Endothelial cell of umbilical vein (primary cell): ENCODE measurements at regions not wholly inside any gene's neighbourhood (a gene's known extent, or its start where the extent isn't known, plus 50 kb on each side); places are given as distances from the start of the nearest gene placed in this dataset.

Experiments
- BruUV-seq: library from RNA; stranded (reverse); fragments of 400-500 nt; replicated peaks from 2 replicates; lab custom pipeline; 2021; lab: Mats Ljungman, UMichigan
- CTCF ChIA-PET: fragments of 300-600, 350-600 bp; sonication (Branson Sonifier 250); formaldehyde crosslinking; loops from one replicate; lab custom pipeline; 2021; ENCODE audit warnings: antibody characterized with exemption, inconsistent platforms; lab: Charles Lee
- POLR2A ChIA-PET: fragments of 300-600, 350-600 bp; sonication (Branson Sonifier 250); formaldehyde crosslinking; loops from one replicate; lab custom pipeline; 2021; ENCODE audit warnings: antibody characterized with exemption, inconsistent platforms; lab: Charles Lee
- DNase-seq: peaks from one replicate; pipeline ENCODE4 v3.0.0-alpha.2; 2011; ENCODE audit warnings: low read depth, low spot score
- FAIRE-seq: peaks from 2 replicates; lab custom pipeline; 2011; peaks lifted over from hg19 to GRCh38; lab: Jason Lieb, UNC
- H2AFZ ChIP-seq: 2 replicates; pipeline ENCODE4 v1.6.0; 2012; ENCODE audit warnings: low read depth, low read length, control low read depth, inconsistent platforms
- H3K27ac ChIP-seq: 2 replicates; pipeline ENCODE4 v1.5.1; 2011; ENCODE audit warnings: low read depth, mild to moderate bottlenecking, control low read depth, low read length, moderate library complexity; ENCODE audit not compliant: insufficient read depth
- H3K27me3 ChIP-seq, 2 experiments: 2 replicates each; pipeline versions ENCODE4 v1.6.0 to v1.6.1; 2011; ENCODE audit warnings: low read length in 2 of 2, mixed read lengths in 1 of 2; ENCODE audit not compliant: control insufficient read depth in 2 of 2, insufficient read depth in 2 of 2
- H3K36me3 ChIP-seq, 2 experiments: 2 replicates in 1 of 2; 3 replicates in 1 of 2; pipeline ENCODE4 v1.5.1; 2011; ENCODE audit warnings: low read length in 2 of 2, mild to moderate bottlenecking in 1 of 2, moderate library complexity in 1 of 2; ENCODE audit not compliant: control insufficient read depth in 2 of 2, insufficient read depth in 2 of 2; ENCODE audit errors: extremely low read depth in 1 of 2
- H3K4me1 ChIP-seq: 3 replicates; pipeline ENCODE4 v1.5.1; 2011; ENCODE audit warnings: mild to moderate bottlenecking, low read length; ENCODE audit not compliant: control insufficient read depth, insufficient read depth; ENCODE audit errors: extremely low read depth
- H3K4me2 ChIP-seq: 2 replicates; pipeline ENCODE4 v1.6.1; 2011; ENCODE audit warnings: low read length, control low read depth, mixed read lengths; ENCODE audit not compliant: insufficient read depth
- H3K4me3 ChIP-seq, 3 experiments: fragments of 200-600 bp in 1 of 3; sonication (generic), shearing (Covaris generic) in 1 of 3; replicated peaks in 1 of 3; 2 replicates each; pipeline ENCODE4 v1.5.1; 2011 to 2016; ENCODE audit warnings: control low read depth in 3 of 3, low read length in 3 of 3, mild to moderate bottlenecking in 2 of 3, inconsistent platforms in 1 of 3, low read depth in 1 of 3, moderate library complexity in 1 of 3; ENCODE audit not compliant: insufficient read depth in 1 of 3
- H3K79me2 ChIP-seq: 2 replicates; pipeline ENCODE4 v1.6.0; 2012; ENCODE audit warnings: low read length, inconsistent platforms; ENCODE audit not compliant: control insufficient read depth, insufficient read depth
- H3K9ac ChIP-seq: replicated peaks from 2 replicates; pipeline ENCODE3; 2011; ENCODE audit warnings: low read length, control low read depth; ENCODE audit not compliant: insufficient read depth; ENCODE audit errors: extremely low read depth
- H3K9me1 ChIP-seq: replicated peaks from 3 replicates; pipeline ENCODE4 v1.6.0; 2011; ENCODE audit warnings: mild to moderate bottlenecking, low read length; ENCODE audit not compliant: control insufficient read depth, insufficient read depth; ENCODE audit errors: extremely low read depth
- H3K9me3 ChIP-seq: replicated peaks from 2 replicates; pipeline ENCODE4 v1.5.1; 2012; ENCODE audit warnings: low read length, inconsistent platforms; ENCODE audit not compliant: control insufficient read depth, insufficient read depth
- H4K20me1 ChIP-seq: replicated peaks from 2 replicates; pipeline ENCODE3; 2011; ENCODE audit warnings: mild to moderate bottlenecking, low read length; ENCODE audit not compliant: control insufficient read depth, insufficient read depth; ENCODE audit errors: extremely low read depth
- CTCF ChIP-seq, 2 donors: IDR thresholded peaks; 1 replicate in 1 of 2; 2 replicates in 1 of 2; pipeline ENCODE4 v1.5.1; 2011; ENCODE audit warnings: low read length in 2 of 2, mild to moderate bottlenecking in 2 of 2, moderate library complexity in 2 of 2, control low read depth in 1 of 2, inconsistent platforms in 1 of 2, low read depth in 1 of 2; ENCODE audit not compliant: insufficient read depth in 1 of 2; ENCODE audit errors: extremely low read depth in 1 of 2
- EZH2 ChIP-seq: IDR thresholded peaks from 2 replicates; pipeline ENCODE4 v1.6.1; 2012; ENCODE audit warnings: borderline replicate concordance, low read depth, mild to moderate bottlenecking, moderate library complexity, low read length, inconsistent platforms; ENCODE audit not compliant: severe bottlenecking
- FOS ChIP-seq: IDR thresholded peaks from 2 replicates; pipeline ENCODE4 v1.6.1; 2011; ENCODE audit warnings: mild to moderate bottlenecking, low read length, moderate library complexity, borderline replicate concordance; ENCODE audit not compliant: insufficient read depth
- GATA2 ChIP-seq: IDR thresholded peaks from 2 replicates; pipeline ENCODE4 v1.7.0; 2011; ENCODE audit warnings: low read depth, mild to moderate bottlenecking, moderate library complexity, mixed read lengths, low read length; ENCODE audit not compliant: insufficient read length, insufficient read depth
- JUN ChIP-seq: IDR thresholded peaks from 2 replicates; pipeline ENCODE4 v1.6.1; 2011; ENCODE audit warnings: borderline replicate concordance, low read depth; ENCODE audit not compliant: insufficient read length, insufficient read depth
- MAX ChIP-seq: IDR thresholded peaks from 2 replicates; pipeline ENCODE4 v1.6.1; 2011; ENCODE audit not compliant: insufficient read depth, insufficient read length
- MYC ChIP-seq: IDR thresholded peaks from one replicate; pipeline ENCODE4 v1.6.1; 2011; ENCODE audit warnings: mild to moderate bottlenecking, low read depth, low read length
- POLR2A ChIP-seq: IDR thresholded peaks from 2 replicates; pipeline ENCODE4 v1.6.1; 2012; ENCODE audit warnings: low read depth, mild to moderate bottlenecking, control low read depth, low read length
- POLR2AphosphoS5 ChIP-seq: IDR thresholded peaks from 2 replicates; pipeline ENCODE4 v1.6.1; 2012; ENCODE audit warnings: low read depth, mild to moderate bottlenecking, control low read depth, low read length, moderate library complexity; ENCODE audit not compliant: insufficient read depth
- dilution Hi-C: fragments of 300-500 bp; cut with MboI; formaldehyde crosslinking; loops from one replicate; pipeline ENCODE4 v1.15.0; 2019; ENCODE audit warnings: low sequenced_read_pairs; ENCODE audit not compliant: extremely low pct_ligation_motif_present
- intact Hi-C: fragments of 100-400 bp; cut with micrococcal nuclease; formaldehyde crosslinking; loops from one replicate; pipeline ENCODE4 v1.10.0; 2022

DNA sequence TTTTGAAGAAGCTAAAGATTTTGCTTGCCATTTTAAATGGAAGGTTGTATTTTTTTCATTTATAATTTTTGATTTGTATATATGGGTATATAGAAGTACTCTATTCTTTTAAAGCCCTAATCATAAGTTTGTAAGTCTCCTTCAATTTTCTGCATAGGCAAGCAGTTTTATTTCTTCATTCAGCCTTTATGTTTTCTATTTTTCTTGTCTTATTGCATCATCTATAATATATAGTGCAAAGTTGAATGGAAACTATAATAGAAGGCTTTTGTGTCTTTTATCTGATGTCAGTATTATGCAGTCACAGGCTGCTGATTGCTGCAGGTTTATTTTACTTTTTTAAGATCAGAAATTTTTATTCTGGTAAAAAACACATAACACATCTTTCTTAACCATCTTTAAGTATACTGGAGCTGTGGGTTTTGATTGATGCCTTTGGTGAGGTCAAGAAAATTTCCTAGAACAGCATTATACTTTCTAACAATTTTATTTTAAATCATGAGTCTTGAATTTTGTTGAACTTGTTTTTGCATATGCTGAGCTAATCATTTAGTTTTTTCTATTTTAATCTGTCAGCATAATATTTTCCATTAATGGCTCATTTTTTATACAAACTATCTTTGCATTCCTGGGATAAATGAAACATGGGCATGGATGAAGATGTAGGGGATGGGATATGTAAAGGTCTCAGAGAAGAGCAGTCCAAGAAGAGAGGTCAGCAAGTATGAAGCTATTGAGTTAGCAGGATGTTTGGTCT, 366.7 kb upstream of the MAP3K7 start:
- no peaks in the 10 kb centered on the region for H3K36me3 ChIP-seq
- TF ChIP-seq GATA2, result no peak
- TF ChIP-seq MAX, result no peak
- TF ChIP-seq POLR2AphosphoS5, result no peak
- no peak for TF ChIP-seq POLR2A
- TF ChIP-seq EZH2, result no peak
- TF ChIP-seq MYC, result no peak
- no peak for TF ChIP-seq JUN
- TF ChIP-seq FOS, result no peak
- no peak for TF ChIP-seq CTCF (IDR thresholded peaks at IDR 0.05; ENCODE audit: extremely low read depth in 1 of 2, insufficient read depth in 1 of 2, low read depth in 1 of 2, low read length in 2 of 2)
- H3K4me2 ChIP-seq, result no peak overlapping the region
- H4K20me1 ChIP-seq, result no peaks in the 10 kb centered on the region
- no peak overlapping the region for H3K9ac ChIP-seq
- FAIRE-seq (no peak), DNase-seq (no peak)
- H3K27me3 ChIP-seq, result no peaks in the 10 kb centered on the region
- no peaks in the 10 kb centered on the region for H3K9me1 ChIP-seq
- dilution Hi-C loops, result no loop called here
- no TSS peak for BruUV-seq
- CTCF ChIA-PET, result interaction anchor here (1.2 kb wide), 1 partner anchor 13 kb away, joined by 5 read pairs; no protein-coding TSS in a partner anchor
- POLR2A ChIA-PET, result no interaction called here
- intact Hi-C loops, result no loop called here
- H3K27ac ChIP-seq, result no peak overlapping the region
- H3K9me3 ChIP-seq, result no peaks in the 10 kb centered on the region
- no peak overlapping the region for H2AFZ ChIP-seq
- no peak overlapping the region for H3K4me3 ChIP-seq
- H3K79me2 ChIP-seq, result no peaks in the 10 kb centered on the region
- H3K4me1 ChIP-seq, result no peaks in the 10 kb centered on the region
